Parathyroid adenoma (tissue), 2 donors: ENCODE measurements at regions not wholly inside any gene's neighbourhood (a gene's known extent, or its start where the extent isn't known, plus 50 kb on each side); places are given as distances from the start of the nearest gene placed in this dataset.
"Not testable (repeated sequence)": the region's sequence is repeated elsewhere in the genome, so short reads cannot be mapped to it uniquely, and the experiment has no call there.

Experiments used
- H2AFZ ChIP-seq: fragments of 300-600 bp; sonication (generic); one replicate; pipeline ENCODE4 v1.7.0; 2017; ENCODE audit warnings: antibody characterized with exemption, mild to moderate bottlenecking
- H3K27ac ChIP-seq: fragments of 300-600 bp; sonication (generic); one replicate; pipeline ENCODE4 v1.7.0; 2017
- H3K27me3 ChIP-seq: fragments of 300-600 bp; sonication (generic); one replicate; pipeline ENCODE4 v1.7.0; 2017; ENCODE audit warnings: low read length; ENCODE audit not compliant: control insufficient read depth, insufficient read depth
- H3K36me3 ChIP-seq: fragments of 300-600 bp; sonication (generic); one replicate; pipeline ENCODE4 v1.7.0; 2017; ENCODE audit warnings: low read length; ENCODE audit not compliant: control insufficient read depth, insufficient read depth
- H3K4me1 ChIP-seq: fragments of 300-600 bp; sonication (generic); one replicate; pipeline ENCODE4 v1.7.0; 2017; ENCODE audit warnings: control low read depth
- H3K4me2 ChIP-seq: fragments of 300-600 bp; sonication (generic); one replicate; pipeline ENCODE4 v1.7.0; 2017; ENCODE audit warnings: low read length
- H3K4me3 ChIP-seq: fragments of 300-600 bp; sonication (generic); one replicate; pipeline ENCODE4 v1.7.0; 2017; ENCODE audit warnings: low read depth, low read length
- H3K79me2 ChIP-seq: fragments of 300-600 bp; sonication (generic); one replicate; pipeline ENCODE4 v1.7.0; 2017; ENCODE audit warnings: control low read depth
- H3K9ac ChIP-seq: fragments of 300-600 bp; sonication (generic); one replicate; pipeline ENCODE4 v1.7.0; 2017; ENCODE audit warnings: mild to moderate bottlenecking
- H3K9me3 ChIP-seq: fragments of 300-600 bp; sonication (generic); one replicate; pipeline ENCODE4 v1.7.0; 2017; ENCODE audit warnings: low read length; ENCODE audit not compliant: control insufficient read depth
- CTCF ChIP-seq: fragments of 300-600 bp; sonication (generic); IDR thresholded peaks from one replicate; pipeline ENCODE4 v1.7.0; 2017; ENCODE audit warnings: antibody characterized with exemption, mild to moderate bottlenecking
- donor health status: primary hyperparathyroidism.

- H3K4me3 ChIP-seq, H3K79me2 ChIP-seq, H3K9me3 ChIP-seq, H3K27me3 ChIP-seq, H3K4me1 ChIP-seq, H3K36me3 ChIP-seq: not testable (repeated sequence)
- Histone ChIP-seq H3K9ac (peak overlapping the region; percentile 53), H3K4me2 (peak overlapping the region; percentile 53), H3K27ac (peak overlapping the region; percentile 79), H2AFZ (peak overlapping the region; percentile 98)
- peak; percentile 86 for TF ChIP-seq CTCF
Observed at GRCh38 chr20:30585244-30585796, 672.1 kb upstream of the DEFB115 start.

- not testable (repeated sequence) for H3K4me2 ChIP-seq, H3K9me3 ChIP-seq, H3K4me3 ChIP-seq, H3K36me3 ChIP-seq, H3K4me1 ChIP-seq, H3K79me2 ChIP-seq, H3K27me3 ChIP-seq
- peak overlapping the region; percentile 98 for H2AFZ ChIP-seq
- H3K9ac ChIP-seq: peak overlapping the region; percentile 53
- peak overlapping the region; percentile 79 for H3K27ac ChIP-seq
Observed at GRCh38 chr20:30586178-30586577, 671.3 kb upstream of the DEFB115 start.

- H3K79me2 ChIP-seq: no peaks in the 10 kb centered on the region
- H3K9ac ChIP-seq: no peak overlapping the region
- no peak overlapping the region for H2AFZ ChIP-seq
- no peaks in the 10 kb centered on the region for H3K27me3 ChIP-seq
- H3K36me3 ChIP-seq: no peaks in the 10 kb centered on the region
- H3K4me2 ChIP-seq: no peak overlapping the region
- no peaks in the 10 kb centered on the region for H3K9me3 ChIP-seq
- H3K27ac ChIP-seq: no peak overlapping the region
- TF ChIP-seq CTCF: no peak
- no peaks in the 10 kb centered on the region for H3K4me1 ChIP-seq
- H3K4me3 ChIP-seq: no peak overlapping the region
Observed at GRCh38 chr20:30593572-30593971, 663.9 kb upstream of the DEFB115 start.

GRCh38 chr20:30594112-30594511 is 663.4 kb upstream of the DEFB115 start:
- H3K36me3 ChIP-seq: no peaks in the 10 kb centered on the region
- H3K9me3 ChIP-seq: no peaks in the 10 kb centered on the region
- TF ChIP-seq CTCF: no peak
- H3K27me3 ChIP-seq: no peaks in the 10 kb centered on the region
- no peak overlapping the region for H3K4me2 ChIP-seq
- H3K4me3 ChIP-seq: no peak overlapping the region
- no peaks in the 10 kb centered on the region for H3K4me1 ChIP-seq
- H3K9ac ChIP-seq: no peak overlapping the region
- no peaks in the 10 kb centered on the region for H3K79me2 ChIP-seq
- H3K27ac ChIP-seq: no peak overlapping the region
- H2AFZ ChIP-seq: no peak overlapping the region

- H3K4me1 ChIP-seq: no peaks in the 10 kb centered on the region
- no peaks in the 10 kb centered on the region for H3K9me3 ChIP-seq
- H3K27me3 ChIP-seq: no peaks in the 10 kb centered on the region
- H3K27ac ChIP-seq: no peak overlapping the region
- TF ChIP-seq CTCF: no peak
- no peak overlapping the region for H3K9ac ChIP-seq
- H2AFZ ChIP-seq: no peak overlapping the region
- no peaks in the 10 kb centered on the region for H3K79me2 ChIP-seq
- H3K4me3 ChIP-seq: no peak overlapping the region
- H3K4me2 ChIP-seq: no peak overlapping the region
- H3K36me3 ChIP-seq: no peaks in the 10 kb centered on the region
Observed at GRCh38 chr20:30595698-30596097, 661.8 kb upstream of the DEFB115 start.

- H3K79me2 ChIP-seq, H3K9ac ChIP-seq, H3K27ac ChIP-seq, H3K4me3 ChIP-seq, H3K9me3 ChIP-seq, H2AFZ ChIP-seq, H3K4me2 ChIP-seq, H3K36me3 ChIP-seq, H3K27me3 ChIP-seq, H3K4me1 ChIP-seq: not testable (repeated sequence)
Observed at GRCh38 chr20:30597429-30597828, 660.0 kb upstream of the DEFB115 start.
